HG02981 (cell line): ENCODE measurements at regions not wholly inside any gene's neighbourhood (a gene's known extent, or its start where the extent isn't known, plus 50 kb on each side); places are given as distances from the start of the nearest gene placed in this dataset.
"Not testable (repeated sequence)": the region's sequence is repeated elsewhere in the genome, so short reads cannot be mapped to it uniquely, and the experiment has no call there.

Experiments
- ATAC-seq: cut with Tn5 transposase; IDR thresholded peaks from one replicate; pipeline ENCODE4 v1.9.1; 2021; ENCODE audit warnings: mild to moderate bottlenecking, moderate library complexity; ENCODE audit not compliant: unreplicated experiment

DNA sequence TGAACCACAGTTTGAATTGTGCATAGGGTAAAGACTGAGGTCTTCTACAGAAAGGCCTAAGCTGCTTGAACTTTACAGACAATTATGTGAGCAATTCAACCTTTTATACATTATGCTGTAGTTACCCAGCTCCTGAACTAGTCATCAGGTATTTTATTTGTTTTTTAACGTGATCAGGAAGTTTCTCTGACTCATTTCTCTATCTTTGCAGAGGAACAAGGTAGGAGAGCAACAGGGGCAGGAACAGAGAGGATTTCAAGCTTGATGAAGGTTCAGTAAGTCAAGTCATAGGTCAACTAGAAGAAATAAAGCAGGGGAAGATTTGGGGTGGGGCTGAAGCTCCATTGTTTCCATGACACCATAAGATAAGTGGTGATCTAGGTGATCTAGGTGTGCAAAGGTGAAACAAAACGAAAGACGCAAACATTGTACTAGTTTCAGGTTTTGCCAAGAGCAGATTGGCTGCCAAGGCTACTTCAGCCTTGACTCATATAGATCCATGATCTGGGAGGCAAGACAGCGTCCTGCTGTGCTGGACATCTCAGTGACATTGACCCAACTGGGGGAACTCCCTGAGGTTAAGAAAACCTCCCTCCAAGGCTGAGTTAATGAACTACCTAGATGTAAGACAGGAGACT lies 198.1 kb downstream of the DAD1 start:
- peak; percentile 49 for ATAC-seq

GRCh38 chr14:22390195-22390594 lies 198.8 kb downstream of the DAD1 start:
- ATAC-seq: no peak

DNA sequence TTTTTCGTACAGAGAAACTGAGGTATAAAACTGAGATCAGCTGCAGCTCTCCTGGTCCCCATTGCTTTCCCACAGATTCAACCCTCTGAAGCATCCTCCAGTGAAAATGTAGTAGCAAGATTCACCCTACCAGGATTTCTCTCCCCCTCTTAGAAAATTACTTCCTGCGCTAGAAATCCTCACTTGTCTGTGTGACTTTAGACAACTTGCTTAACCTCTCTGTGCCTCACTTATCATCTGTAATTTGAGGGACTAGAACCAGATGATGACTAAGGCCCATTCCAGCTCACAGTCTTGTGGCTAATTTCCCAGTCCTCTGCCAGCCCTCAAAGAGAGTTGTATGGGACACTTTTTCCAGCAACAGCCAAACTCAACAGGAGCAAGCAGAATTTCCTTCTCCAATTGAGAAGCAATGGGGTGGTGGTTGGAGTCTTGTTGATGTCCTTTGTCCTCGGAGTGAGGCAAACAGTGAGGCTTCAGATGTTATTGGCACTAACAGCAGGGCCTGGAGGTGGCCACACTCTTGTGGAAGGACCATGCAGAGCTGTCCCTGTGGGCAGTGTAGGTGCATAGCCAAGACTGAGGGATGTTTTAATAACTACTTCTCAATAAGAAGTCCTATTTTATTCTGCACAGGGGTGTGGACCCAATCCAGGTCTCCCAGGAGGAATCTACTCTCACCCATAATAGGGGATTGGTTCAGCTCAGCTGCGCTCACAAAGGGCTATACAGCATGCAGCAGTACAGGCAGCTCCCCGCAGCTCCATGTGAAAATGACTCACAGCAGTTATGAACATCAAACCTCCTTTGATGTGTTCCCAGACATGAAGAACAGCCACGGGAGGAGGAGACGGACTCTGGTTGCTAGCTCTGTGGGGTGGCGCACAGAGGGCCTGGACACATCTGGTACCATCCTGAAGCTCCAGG lies 200.1 kb downstream of the DAD1 start:
- ATAC-seq: no peak

DNA sequence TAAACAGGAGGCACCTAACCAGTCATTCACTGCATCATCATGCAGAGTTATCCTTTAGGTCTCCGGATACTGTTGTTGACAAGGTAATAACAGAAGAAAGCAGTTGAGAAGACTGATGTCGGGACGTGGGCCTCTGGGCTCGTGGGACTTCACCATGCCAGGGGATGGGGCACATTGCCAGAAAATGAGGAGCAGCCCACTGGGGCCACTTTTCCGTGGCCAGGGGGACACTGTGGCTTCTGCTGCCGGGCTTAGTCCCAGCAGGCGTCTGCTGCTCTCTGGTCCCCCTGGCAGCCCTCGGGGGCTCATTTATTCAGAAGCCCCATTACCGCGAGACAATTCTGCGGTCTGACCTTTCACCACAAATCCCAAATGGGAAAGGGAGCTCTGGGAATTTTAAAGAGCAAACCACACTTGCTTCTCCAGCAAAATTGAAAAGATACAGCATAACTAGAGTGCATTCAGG lies 201.2 kb downstream of the DAD1 start:
- no peak for ATAC-seq

DNA sequence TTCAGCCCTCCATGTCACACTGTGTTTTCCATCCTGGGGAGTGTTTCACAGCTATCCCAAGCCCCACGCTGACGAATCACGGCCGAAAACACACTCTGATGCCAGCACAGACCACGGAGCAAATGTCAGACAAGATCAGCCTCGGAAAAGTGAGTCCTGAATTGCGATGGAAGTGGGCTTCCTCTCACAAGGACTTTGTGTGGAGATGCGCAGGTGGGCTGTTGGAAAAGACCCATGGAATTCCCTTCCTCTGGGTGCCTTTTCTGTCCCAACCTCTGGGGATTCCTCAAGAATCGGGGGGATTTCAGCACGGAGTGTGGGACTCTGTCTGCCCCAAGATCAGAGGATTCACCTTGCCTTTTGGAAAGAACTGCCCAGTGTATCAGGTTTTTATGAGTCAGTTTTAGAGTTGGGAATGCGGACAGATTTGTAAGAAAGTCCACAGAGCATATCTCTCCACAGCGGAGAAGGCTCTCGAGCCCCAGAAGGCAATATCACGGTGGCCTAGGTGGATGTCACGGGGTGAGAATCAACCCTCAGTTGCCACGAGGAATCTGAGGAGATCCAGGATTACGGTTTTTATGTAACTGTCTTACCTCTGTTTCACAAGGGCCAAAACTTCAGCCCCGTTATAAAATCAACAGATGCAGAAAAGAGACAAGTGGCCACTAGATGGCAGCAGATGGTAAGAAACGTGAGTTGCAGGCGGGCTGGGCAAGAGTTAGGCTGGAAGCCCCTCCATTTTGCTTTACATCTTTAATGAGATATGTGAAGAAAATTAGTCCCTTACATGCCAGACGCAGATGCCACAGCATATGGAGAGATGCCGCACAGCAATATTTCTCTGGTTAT lies 201.9 kb downstream of the DAD1 start:
- no peak for ATAC-seq

DNA sequence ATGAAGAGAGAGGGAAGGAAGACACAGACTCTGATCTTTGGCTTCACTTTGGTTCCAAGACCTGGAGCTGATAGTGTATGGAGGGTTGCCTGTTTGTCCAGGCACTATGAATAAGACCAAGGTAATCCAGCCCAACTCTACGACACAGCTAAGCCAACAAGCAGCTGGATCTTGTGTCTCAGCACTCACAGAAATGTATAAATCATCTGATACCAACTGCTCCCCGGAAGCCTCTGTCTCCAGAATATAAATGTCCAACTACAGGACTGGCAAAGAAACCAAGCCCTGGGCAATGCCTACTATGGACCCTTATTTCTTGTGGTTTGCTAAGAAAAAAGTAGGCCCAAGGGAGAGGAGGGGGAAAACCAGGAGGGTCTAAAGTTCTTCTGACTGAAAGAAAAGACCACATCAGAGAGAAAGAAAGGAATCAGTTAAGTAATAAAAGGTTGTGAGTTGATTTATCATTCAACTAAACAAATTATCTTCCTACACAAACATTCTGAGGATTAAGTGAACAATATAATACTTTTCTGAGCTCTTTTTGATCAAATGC lies 204.0 kb downstream of the DAD1 start:
- no peak for ATAC-seq

- ATAC-seq: peak; percentile 7
Observed at GRCh38 chr14:22384167-22384549, 204.9 kb downstream of the DAD1 start.

GRCh38 chr14:22383515-22384166 lies 205.4 kb downstream of the DAD1 start:
- ATAC-seq: peak; percentile 47

DNA sequence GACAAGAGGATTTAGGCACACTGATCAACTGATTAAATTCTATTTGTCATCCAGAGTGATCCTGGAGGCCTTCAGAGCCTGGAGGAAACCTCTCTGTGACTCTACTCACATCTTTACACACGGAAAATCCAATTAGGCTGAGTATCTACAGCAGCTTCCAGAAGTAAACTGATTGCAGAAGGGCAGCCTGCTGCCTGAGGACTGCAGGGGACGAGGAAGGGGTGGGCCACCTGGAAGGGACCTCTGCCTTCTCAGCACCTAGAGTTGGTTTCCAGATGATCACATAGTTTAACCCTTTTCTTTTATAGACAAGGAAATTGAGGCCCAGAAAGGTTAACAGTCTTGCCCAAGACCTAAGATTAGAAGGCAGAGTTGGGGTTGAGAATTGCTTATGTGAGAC lies 206.1 kb downstream of the DAD1 start:
- ATAC-seq: no peak

DNA sequence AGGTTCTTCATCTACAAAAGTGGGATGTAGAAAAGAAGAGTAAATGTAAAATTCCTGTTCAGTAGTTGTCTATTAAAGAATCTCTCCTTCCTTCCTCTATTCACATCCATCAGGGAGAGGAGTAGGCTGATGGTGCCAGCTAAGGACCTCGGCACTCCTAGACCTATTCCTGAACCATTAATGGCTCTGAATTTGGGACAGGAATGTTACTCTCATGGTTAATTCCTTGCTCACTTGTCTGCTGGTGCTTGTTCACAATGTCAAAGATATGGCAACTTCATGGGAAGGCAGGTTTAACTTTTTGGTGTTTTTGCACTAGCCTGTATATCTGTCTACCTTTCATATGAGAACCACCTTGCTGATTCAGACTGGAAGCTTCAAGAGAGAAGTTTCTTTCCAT lies 206.6 kb downstream of the DAD1 start:
- no peak for ATAC-seq

GRCh38 chr14:22381766-22382165 lies 207.3 kb downstream of the DAD1 start:
- no peak for ATAC-seq

DNA sequence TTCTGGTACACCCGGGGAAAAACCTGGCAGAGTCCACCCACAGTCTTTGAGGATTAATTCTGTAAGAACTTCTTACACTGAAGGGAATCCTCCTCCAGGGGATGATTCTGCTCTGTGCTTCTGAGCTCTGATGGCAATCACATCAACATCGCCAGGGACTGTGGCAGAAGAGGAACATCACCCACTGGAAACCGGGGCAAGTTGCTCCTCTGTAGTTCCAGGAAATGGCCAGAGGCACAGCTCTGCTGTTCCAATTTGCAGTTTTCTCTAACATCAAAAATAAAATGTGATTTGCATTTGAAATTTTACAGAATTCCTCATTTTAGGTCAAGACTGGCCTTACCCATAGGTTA lies 207.6 kb downstream of the DAD1 start:
- ATAC-seq: no peak

DNA sequence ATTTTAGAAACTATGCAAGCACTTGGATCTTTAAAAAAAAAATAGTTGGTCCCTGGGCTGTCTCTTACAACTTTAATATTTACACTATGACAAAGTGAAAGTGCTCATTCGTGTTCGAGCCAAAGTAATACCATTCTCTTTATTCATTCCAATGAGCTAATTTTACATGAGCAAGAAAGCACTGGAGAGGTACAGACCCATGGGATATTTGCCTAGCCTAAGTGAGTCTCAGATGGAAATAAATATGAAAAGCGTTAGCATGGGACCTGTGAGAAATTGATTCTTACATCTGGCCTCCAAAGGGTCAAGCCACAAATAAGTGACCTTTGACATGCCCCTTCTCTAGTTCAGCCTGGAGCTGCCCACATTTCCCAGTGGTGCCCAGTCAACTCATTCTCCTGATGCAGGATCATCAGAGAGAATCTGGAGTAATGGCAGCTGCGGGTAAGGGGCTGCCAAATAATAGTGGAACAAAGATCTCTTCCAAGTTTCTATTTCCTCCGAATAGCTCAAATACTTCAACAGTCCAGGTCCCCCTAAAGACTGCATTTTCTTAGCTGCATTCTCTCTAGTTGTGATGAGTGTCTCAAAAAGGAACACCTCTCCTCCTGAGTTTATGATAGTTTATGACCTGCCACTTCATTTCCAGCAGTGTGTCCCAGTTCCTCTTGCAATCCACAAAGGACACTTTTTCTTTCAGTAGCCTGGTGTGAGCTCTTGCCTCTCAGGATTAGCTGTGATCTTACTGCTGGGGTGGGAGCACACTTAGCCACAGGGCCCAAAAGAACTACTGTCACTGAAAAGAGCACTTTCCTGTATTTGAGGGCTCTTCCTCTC lies 208.2 kb downstream of the DAD1 start:
- ATAC-seq: no peak

GRCh38 chr14:22379727-22380126 lies 209.3 kb downstream of the DAD1 start:
- no peak for ATAC-seq

- ATAC-seq: no peak
Observed at GRCh38 chr14:22378181-22378580, 210.8 kb downstream of the DAD1 start.

GRCh38 chr14:22375321-22375930 lies 213.6 kb downstream of the DAD1 start:
- ATAC-seq: no peak

GRCh38 chr14:22370084-22370847 lies 218.8 kb downstream of the DAD1 start:
- ATAC-seq: no peak

- no peak for ATAC-seq
Observed at GRCh38 chr14:22358726-22359125, 230.3 kb downstream of the DAD1 start.

DNA sequence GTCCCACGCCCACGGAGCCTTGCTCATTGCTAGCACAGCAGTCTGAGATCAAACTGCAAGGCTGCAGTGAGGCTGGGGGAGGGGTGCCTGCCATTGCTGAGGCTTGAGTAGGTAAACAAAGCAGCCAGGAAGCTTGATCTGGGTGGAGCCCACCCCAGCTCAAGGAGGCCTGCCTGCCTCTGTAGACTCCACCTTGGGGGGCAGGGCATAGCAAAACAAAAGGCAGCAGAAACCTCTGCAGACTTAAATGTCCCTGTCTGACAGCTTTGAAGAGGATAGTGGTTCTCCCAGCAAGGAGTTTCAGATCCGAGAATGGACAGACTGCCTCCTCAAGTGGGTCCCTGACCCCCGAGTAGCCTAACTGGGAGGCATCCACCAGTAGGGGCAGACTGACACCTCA lies 239.7 kb downstream of the DAD1 start:
- not testable (repeated sequence) for ATAC-seq
